NCI-H187 (cell line): ENCODE measurements at regions not wholly inside any gene's neighbourhood (a gene's known extent, or its start where the extent isn't known, plus 50 kb on each side); places are given as distances from the start of the nearest gene placed in this dataset.

ENCODE experiments used
- DNase-seq, 2 experiments: peaks; one replicate each; lab custom pipeline; 2025; lab: John Stamatoyannopoulos, UW

GRCh38 chr7:116145245-116145852 lies 65.0 kb upstream of the TES start:
- DNase-seq, result no peak

GRCh38 chr7:116148108-116148507 lies 62.2 kb upstream of the TES start:
- DNase-seq, result no peak

- no peak for DNase-seq
Measured at GRCh38 chr7:116148626-116149025, 61.7 kb upstream of the TES start.

DNA sequence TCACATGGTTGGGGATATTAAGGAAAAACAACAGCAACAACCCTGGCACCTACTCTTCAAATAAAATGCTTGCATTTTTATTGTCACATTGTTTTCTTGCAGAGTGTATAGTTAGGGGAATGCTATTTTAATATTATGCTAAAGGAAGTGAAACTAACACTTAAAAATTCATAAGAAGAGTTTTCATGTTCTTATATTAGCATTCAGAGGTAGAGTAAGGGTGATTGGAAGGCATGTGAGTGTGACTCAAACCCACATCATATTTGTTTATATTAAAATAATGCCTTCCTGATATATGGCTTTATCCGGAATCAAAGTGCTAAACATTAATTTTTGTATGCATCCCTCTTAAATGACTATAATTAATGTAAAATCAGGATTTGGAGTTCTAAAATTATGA lies 59.8 kb upstream of the TES start:
- DNase-seq, result no peak

DNA sequence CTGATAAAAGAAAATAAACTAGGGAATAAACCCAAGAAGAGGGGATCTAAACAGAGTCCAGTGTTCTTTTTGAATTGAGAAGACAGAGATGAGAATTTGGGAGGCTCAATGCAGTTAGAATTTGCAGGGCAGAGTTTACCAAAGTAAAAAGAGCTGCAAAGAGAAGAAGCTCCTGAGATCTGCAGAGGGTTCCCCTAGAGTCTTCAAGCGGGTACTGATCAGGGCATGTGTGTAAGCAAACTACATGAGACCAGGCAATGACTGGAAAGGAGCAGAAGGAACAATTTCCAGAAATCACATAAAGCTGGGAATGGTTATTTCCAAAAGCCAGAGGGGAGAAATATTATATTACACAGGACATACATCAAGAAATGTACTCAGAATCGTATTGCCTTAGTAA lies 58.1 kb upstream of the TES start:
- no peak for DNase-seq

DNA sequence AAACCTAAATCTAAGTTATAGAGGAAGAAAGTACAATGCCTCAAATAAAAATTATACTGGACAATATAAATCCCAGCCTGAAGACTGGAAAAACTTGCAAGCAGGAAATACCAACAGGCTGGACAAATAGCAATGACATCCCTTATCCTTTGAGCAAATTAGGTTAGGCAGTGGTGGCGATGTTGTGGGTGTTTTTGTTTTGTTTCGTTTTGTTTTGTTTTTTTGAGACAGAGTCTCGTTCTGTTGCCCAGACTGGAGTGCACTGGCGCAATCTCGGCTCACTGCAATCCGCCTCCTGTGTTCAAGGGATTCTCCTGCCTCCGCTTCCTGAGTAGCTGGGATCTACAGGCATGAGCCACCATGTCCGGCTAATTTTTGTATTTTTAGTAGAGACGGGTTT lies 57.3 kb upstream of the TES start:
- no peak for DNase-seq

DNA sequence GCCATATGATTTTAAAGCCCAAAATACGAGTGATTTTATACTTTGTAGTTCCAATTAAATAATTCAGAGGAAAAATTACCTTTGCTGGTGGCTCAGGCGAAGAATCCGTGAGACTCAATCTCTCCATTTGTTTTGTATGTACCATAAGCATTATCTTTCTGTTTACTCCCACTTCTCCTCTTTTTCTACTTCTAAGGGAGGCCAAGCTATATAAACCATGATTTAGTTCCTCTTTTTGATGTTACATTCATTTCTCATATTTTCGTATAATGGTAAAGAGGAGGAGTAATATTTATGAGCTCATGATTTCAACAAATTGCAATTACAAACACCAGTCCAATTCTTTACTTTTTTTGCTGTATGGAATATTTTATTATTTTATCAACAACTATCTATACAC lies 50.6 kb upstream of the TES start:
- DNase-seq, result no peak
